Sigmoid colon (tissue), 6 donors: ENCODE measurements at regions not wholly inside any gene's neighbourhood (a gene's known extent, or its start where the extent isn't known, plus 50 kb on each side); places are given as distances from the start of the nearest gene placed in this dataset.
"Not testable (repeated sequence)": the region's sequence is repeated elsewhere in the genome, so short reads cannot be mapped to it uniquely, and the experiment has no call there.

Source experiments
- DNase-seq: peaks from one replicate; pipeline ENCODE4 v3.0.0-alpha.2; 2019
- H3K27ac ChIP-seq, 4 donors: fragments of 200-600 bp; sonication (generic); one replicate each; pipeline ENCODE4 v1.5.1; 2016 to 2019; ENCODE audit warnings: mild to moderate bottlenecking in 1 of 4
- H3K27me3 ChIP-seq, 3 donors: fragments of 200-600 bp; sonication (generic); one replicate each; pipeline ENCODE4 v1.5.1; 2019; ENCODE audit warnings: mild to moderate bottlenecking in 1 of 3
- H3K36me3 ChIP-seq, 4 donors: fragments of 200-600 bp; sonication (generic); one replicate each; pipeline ENCODE4 v1.5.1; 2016 to 2019
- H3K4me1 ChIP-seq, 4 donors: fragments of 200-600 bp; sonication (generic); one replicate each; pipeline ENCODE4 v1.5.1; 2017 to 2019
- H3K4me3 ChIP-seq, 4 donors: fragments of 200-600 bp; sonication (generic); one replicate each; pipeline ENCODE4 v1.5.1; 2017 to 2019; ENCODE audit warnings: mild to moderate bottlenecking in 2 of 4, moderate library complexity in 1 of 4
- H3K9me3 ChIP-seq, 4 donors: fragments of 200-600 bp in 3 of 4; sonication (generic) in 3 of 4; one replicate each; pipeline versions ENCODE4 v1.5.1 to v1.6.1; 2013 to 2019
- EP300 ChIP-seq, 4 donors: sonication (generic); formaldehyde crosslinking; IDR thresholded peaks; one replicate each; pipeline ENCODE4 v1.6.1; 2017; ENCODE audit warnings: antibody characterized with exemption in 4 of 4
- POLR2A ChIP-seq, 2 donors: fragments of 450-650 bp; IDR thresholded peaks; one replicate each; pipeline ENCODE4 v1.6.1; 2016; ENCODE audit warnings: antibody characterized with exemption in 2 of 2, mild to moderate bottlenecking in 2 of 2, moderate library complexity in 2 of 2
- POLR2AphosphoS5 ChIP-seq, 4 donors: sonication (generic); formaldehyde crosslinking; IDR thresholded peaks; one replicate each; pipeline ENCODE4 v1.6.1; 2017; ENCODE audit warnings: antibody characterized with exemption in 4 of 4
- WGBS, 2 donors: extraction: QIAGEN DNeasy Blood & Tissue Kit; methylation state at CpG; one replicate each; pipeline ENCODE4 v1.1.7; 2013; 5-methylcytosine and 5-hydroxymethylcytosine counted together
- intact Hi-C: fragments of 100-400 bp; cut with DNase I; formaldehyde crosslinking; loops from one replicate; pipeline ENCODE4 v1.15.1; 2023
- TF ChIP-seq, protein P1 (sequence below), 4 experiments: fragments of 450-650 bp in 3 of 4; fragments of 200-600 bp in 1 of 4; IDR thresholded peaks; one replicate each; pipeline ENCODE4 v1.5.1; 2016 to 2019; ENCODE audit warnings: antibody characterized with exemption in 4 of 4, mild to moderate bottlenecking in 3 of 4, moderate library complexity in 2 of 4
- donor health status: healthy with polysubstance abuse.
- donor health status: healthy.

DNA sequence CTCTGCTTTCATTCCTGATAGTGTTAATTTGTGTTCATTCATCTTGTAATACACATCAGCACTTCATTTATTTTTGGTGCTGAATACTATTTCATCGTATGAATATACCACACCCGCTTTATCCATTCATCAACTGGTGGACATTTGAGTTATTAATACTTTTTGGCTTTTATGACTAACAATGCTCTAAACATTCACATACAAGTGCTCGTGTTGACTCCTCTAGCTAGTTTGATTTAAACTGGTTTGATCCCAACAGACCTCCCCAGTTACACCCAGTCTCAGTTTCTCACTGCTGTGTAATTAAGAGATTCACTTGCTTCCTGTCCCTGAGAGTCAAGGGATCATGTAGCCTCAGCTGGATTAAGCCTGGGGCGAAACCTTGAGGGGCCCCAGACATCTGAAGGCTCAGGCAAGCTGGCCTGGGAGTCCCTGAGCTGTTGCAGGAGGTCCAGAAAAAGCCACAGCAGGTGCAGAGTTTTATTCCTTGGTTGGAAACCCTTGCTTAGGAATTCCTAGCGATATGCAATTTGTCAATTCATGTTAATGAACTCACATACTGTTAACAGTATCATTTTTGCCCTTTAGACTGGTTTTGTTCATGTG lies 52.8 kb upstream of the CLDN24 start:
- Histone ChIP-seq H3K4me3 (no peak overlapping the region), H3K27me3 (peaks cover 0 to 3% (median 0%) of the 10 kb centered on the region in 3 donors), H3K36me3 (no peaks in the 10 kb centered on the region), H3K27ac (no peak overlapping the region), H3K4me1 (no peaks in the 10 kb centered on the region), H3K9me3 (peaks cover 0 to 10% (median under 1%) of the 10 kb centered on the region in 4 donors)
- 87 to 92% methylated on average over 5 of the region's 5 CpGs for WGBS, 2 donors
- intact Hi-C loops: no loop called here
- no peak for TF ChIP-seq POLR2AphosphoS5 (IDR thresholded peaks at IDR 0.05)
- TF ChIP-seq EP300 (IDR thresholded peaks at IDR 0.05): no peak
- TF ChIP-seq, protein P1, sequence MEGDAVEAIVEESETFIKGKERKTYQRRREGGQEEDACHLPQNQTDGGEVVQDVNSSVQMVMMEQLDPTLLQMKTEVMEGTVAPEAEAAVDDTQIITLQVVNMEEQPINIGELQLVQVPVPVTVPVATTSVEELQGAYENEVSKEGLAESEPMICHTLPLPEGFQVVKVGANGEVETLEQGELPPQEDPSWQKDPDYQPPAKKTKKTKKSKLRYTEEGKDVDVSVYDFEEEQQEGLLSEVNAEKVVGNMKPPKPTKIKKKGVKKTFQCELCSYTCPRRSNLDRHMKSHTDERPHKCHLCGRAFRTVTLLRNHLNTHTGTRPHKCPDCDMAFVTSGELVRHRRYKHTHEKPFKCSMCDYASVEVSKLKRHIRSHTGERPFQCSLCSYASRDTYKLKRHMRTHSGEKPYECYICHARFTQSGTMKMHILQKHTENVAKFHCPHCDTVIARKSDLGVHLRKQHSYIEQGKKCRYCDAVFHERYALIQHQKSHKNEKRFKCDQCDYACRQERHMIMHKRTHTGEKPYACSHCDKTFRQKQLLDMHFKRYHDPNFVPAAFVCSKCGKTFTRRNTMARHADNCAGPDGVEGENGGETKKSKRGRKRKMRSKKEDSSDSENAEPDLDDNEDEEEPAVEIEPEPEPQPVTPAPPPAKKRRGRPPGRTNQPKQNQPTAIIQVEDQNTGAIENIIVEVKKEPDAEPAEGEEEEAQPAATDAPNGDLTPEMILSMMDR (IDR thresholded peaks at IDR 0.05): no peak
- TF ChIP-seq POLR2A (IDR thresholded peaks at IDR 0.05): no peak
- no peak for DNase-seq

DNA sequence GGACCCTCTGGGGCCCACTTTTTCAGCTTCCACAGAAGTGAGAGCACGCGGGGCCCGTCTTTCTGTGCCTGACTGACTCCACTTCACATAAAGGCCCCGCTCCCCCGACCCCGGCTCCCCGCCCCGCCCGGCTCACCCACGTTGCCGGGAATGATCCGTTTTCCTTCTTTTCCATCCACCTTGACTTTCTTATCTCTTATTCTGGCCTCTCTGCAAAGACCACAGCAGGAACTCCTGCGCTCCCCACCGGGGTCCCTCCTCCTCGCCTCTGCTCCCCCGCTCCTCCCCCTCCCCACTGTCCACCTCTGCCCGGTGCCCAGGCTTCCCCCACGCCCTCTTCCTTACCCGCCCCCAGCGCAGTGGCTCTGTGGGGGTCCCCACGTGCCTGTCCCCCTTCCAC lies 54.2 kb upstream of the CLDN24 start:
- Histone ChIP-seq H3K27ac (no peak overlapping the region), H3K36me3 (no peaks in the 10 kb centered on the region), H3K4me3 (no peak overlapping the region), H3K4me1 (no peaks in the 10 kb centered on the region), H3K9me3 (peaks cover 0 to 10% (median under 1%) of the 10 kb centered on the region in 4 donors), H3K27me3 (peaks cover 0 to 3% (median 0%) of the 10 kb centered on the region in 3 donors)
- no peak for DNase-seq
- TF ChIP-seq EP300 (IDR thresholded peaks at IDR 0.05): no peak
- TF ChIP-seq POLR2A (IDR thresholded peaks at IDR 0.05): no peak
- TF ChIP-seq, protein P1 (IDR thresholded peaks at IDR 0.05): no peak
- no peak for TF ChIP-seq POLR2AphosphoS5 (IDR thresholded peaks at IDR 0.05)
- 74 to 79% methylated on average over 21 of the region's 21 CpGs for WGBS, 2 donors
- intact Hi-C loops: no loop called here

DNA sequence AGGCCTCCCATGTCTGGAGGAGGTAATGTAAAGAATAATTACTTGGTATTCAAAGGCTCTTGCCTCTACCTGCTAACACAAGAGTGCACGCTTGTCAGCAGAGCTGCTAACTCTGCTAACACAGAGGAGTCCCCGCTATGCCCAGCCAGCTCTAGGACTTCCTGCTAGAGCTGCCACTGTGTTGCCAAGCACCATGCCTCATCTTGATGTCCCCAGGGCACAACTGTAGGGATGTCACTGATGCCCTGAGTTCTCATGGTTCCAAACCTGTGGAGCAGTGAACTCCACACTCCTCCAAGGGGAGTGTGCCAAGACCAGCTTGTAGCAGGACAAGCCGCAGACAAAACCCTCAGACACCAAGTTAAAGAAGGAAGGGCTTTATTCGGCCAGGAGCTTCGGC lies 55.3 kb upstream of the CLDN24 start:
- Histone ChIP-seq H3K9me3 (peaks cover 0 to 10% (median under 1%) of the 10 kb centered on the region in 4 donors), H3K4me1 (no peaks in the 10 kb centered on the region), H3K4me3 (no peak overlapping the region), H3K27me3 (no peaks in the 10 kb centered on the region), H3K27ac (no peak overlapping the region), H3K36me3 (no peaks in the 10 kb centered on the region)
- WGBS, 2 donors: 96 to 97% methylated on average over 5 of the region's 5 CpGs
- no peak for TF ChIP-seq POLR2AphosphoS5 (IDR thresholded peaks at IDR 0.05)
- no peak for TF ChIP-seq EP300 (IDR thresholded peaks at IDR 0.05)
- TF ChIP-seq POLR2A (IDR thresholded peaks at IDR 0.05): no peak
- TF ChIP-seq, protein P1 (IDR thresholded peaks at IDR 0.05): no peak
- intact Hi-C loops: no loop called here
- DNase-seq: no peak

DNA sequence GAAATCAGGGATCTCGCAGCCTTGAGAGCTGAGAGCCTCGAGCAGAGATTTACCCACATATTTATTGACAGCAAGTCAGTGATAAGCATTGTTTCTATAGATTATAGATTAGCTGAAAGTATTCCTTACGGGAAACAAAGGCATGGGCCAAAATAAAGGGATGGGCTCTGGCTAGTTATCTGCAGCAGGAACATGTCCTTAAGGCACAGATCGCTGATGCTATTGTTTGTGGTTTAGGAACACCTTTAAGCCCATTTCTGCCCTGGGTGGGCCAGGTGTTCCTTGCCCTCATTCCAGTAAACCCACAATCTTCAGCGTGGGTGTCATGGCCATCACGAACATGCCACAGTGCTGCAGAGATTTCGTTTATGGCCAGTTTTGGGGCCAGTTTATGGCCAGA lies 56.1 kb upstream of the CLDN24 start:
- H3K27me3 ChIP-seq, intact Hi-C loops: not testable (repeated sequence)

DNA sequence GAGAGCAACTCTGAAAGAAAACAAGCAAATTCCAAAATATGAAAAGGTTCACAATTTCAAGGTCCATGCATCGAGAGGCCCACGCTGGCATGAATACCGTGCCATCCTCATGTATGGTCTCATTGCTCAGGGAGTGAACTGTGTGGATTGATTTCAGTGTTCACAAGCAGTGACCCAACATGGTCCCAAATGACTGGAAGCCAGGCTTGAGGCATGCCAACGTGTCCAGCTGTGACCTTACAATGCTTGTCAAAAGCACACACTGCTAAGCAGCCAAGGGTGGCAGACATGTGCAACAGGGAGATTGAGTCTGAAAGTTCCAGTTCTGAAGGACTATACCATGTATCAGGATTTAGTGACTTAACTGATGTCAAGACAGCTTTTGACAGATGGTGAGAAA lies 58.7 kb upstream of the CLDN24 start:
- Histone ChIP-seq H3K9me3 (peaks cover 0 to 10% (median under 1%) of the 10 kb centered on the region in 4 donors), H3K4me3 (no peak overlapping the region), H3K36me3 (no peaks in the 10 kb centered on the region), H3K27me3 (no peaks in the 10 kb centered on the region), H3K27ac (no peak overlapping the region), H3K4me1 (no peaks in the 10 kb centered on the region)
- intact Hi-C loops: no loop called here
- DNase-seq: peak; percentile 39
- 89 to 90% methylated on average over 4 of the region's 4 CpGs for WGBS, 2 donors
- TF ChIP-seq, protein P1 (IDR thresholded peaks at IDR 0.05): no peak
- TF ChIP-seq POLR2AphosphoS5 (IDR thresholded peaks at IDR 0.05) (no peak), POLR2A (IDR thresholded peaks at IDR 0.05) (no peak), EP300 (IDR thresholded peaks at IDR 0.05) (no peak)

More for the DNA sequence above, 56.1 kb upstream of the CLDN24 start:
- WGBS, 2 donors: 93 to 94% methylated on average over 7 of the region's 7 CpGs
- not testable (repeated sequence) for H3K9me3 ChIP-seq, H3K4me3 ChIP-seq, DNase-seq, H3K27ac ChIP-seq, H3K36me3 ChIP-seq, H3K4me1 ChIP-seq
